HG03520 (cell line): ENCODE measurements at regions not wholly inside any gene's neighbourhood (a gene's known extent, or its start where the extent isn't known, plus 50 kb on each side); places are given as distances from the start of the nearest gene placed in this dataset.

Experiments
- ATAC-seq: cut with Tn5 transposase; IDR thresholded peaks from one replicate; pipeline ENCODE4 v1.9.1; 2021; ENCODE audit warnings: mild to moderate bottlenecking, moderate library complexity; ENCODE audit not compliant: unreplicated experiment

DNA sequence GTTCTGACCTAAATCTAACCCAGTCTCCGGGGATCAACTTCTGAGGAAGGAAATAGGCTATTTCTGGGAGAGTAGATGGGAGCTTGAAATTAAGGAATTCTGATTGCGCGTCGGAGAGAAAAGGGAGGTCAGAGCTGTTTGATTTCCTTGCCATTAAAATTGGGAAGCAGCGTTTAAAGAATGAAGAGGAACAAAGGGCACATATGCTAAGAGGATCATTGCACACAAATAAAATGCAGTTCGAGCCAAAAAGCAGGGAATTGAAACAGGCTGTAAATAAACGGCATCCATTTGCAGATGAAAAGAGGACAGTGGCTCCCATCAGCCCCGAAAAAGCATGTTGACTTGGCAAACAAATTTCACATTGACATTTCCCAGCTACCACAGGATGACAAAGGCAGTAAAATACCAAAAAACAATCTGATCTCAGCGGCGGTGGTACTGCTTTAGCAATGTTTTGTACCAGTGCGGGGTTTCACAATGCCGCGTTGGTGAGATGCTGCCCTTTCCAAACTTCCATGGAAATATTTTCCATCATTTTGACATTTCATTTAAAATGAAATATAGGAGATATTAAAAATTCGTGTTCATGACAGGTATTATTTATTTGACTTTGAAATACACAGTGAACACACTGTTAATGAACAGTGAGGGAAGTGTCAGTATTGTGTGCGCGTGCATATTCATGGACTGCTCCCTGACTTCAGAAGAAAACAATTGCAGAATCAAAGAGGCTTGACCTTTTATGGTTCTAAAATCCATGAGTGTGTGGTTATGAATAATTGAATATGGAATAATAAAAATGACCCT, 108.8 kb downstream of the SQOR start:
- no peak for ATAC-seq

DNA sequence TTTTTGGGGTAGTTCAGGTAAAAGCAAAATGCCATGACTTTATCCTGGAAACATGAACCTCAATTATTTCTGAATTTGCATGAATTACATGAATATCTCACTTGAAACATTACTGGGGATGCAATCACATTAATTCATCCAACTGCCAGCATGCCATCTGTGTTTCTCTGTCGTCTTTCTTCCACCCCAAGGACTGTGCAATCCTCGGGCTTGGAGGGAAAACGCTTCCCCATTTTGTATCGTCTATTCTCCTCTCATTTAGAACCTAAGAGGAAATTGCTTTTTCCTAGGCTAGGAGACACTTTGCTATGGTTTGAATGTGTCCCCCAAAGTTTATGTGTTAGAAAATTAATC, 109.4 kb downstream of the SQOR start:
- ATAC-seq, result no peak

DNA sequence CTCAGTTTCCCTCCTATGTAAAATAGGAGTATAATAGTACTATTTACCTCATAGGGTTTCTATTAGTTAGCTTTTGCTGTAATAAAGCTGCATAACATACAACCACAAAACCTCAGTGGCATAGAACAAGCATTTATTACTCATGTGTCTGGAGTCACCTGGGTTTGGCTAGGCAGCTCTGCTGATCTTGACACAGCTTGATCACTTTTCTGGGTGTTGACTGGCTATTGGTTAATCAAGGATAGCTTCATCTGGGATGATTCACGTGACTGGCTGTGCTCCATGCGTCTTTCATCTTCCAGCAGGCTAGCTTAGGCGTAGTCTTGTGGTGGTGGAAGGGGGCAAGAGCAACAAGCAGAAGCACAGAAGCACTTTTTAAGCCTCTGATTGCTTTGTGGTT, 112.6 kb downstream of the SQOR start:
- ATAC-seq, result no peak

- ATAC-seq, result no peak
Measured at GRCh38 chr15:45751629-45752028, 116.8 kb downstream of the SQOR start.

- ATAC-seq, result no peak
Measured at GRCh38 chr15:45759936-45760335, 125.1 kb downstream of the SQOR start.

DNA sequence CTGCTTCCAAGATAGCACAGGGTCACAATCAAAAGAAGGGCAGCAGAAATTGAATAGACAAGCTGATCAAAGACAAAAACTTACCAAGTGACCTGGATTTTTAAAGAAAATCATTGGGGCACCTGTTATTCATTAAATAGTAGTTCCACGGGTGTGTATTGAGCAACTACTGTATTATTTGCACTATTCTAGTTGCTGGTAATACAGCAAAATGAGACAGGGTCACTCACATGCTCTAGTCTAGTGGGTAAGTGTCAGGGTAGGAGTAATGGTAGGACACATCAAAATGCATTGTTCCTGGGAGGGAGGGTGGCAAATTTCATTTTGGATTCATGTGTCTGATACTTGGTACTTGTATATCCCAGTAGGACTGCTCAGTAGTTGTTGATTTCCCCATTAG, 127.9 kb downstream of the SQOR start:
- no peak for ATAC-seq

DNA sequence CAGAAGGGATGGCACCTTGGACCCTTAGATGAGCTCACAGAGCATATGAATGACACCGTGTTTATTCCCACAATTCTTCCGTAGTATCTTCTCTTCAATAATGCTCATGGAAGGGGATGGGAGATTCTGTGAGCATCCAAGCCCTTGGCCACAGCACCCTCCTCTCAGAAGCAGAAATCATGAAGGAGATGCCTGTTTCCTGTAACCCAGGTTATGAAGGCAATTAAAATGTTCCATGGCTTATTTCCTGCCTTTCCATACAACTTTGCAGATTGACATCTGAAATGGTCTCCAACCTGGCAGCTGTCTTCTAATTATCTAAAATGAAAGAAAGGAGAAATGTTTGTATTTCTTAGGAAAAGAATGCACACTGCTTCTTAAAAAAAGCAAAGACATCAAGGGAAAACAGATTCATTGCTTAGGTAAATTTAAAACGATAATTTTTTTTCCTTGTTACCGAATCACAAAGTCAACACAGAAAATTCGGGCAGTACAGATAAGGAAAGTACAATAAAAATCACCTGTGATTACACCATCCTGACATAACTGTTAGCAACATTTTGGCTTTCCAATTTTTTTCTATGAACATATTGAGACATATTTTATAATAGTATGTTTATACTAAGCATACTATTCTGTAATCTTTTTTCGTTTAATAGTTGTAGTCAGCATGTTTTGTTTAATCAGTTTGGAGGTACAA, 128.5 kb downstream of the SQOR start:
- no peak for ATAC-seq

DNA sequence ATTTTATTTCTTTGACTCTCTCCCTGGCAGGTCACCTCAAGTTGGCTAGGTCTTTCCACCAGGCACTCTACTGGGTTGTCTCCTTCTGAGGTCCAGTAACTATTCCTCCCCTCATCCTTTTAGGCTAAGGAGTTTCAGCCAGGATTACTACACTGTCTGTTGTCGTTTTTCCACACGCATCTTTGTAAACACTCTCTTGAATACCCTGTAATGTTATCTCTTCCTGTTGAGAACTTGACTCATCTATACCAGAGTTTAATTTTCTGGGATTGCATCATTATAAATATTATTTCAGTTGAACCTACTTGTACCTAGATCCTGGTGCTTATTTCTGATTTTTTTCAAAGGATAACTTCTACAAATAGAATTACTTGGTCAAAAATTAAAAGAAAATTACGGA, 138.3 kb downstream of the SQOR start:
- ATAC-seq, result no peak

- ATAC-seq, result no peak
Measured at GRCh38 chr15:45776772-45777171, 141.9 kb downstream of the SQOR start.

GRCh38 chr15:45777781-45778180, 143.0 kb downstream of the SQOR start:
- ATAC-seq, result no peak

GRCh38 chr15:45780352-45780751, 145.5 kb downstream of the SQOR start:
- ATAC-seq, result no peak

- ATAC-seq, result no peak
Measured at GRCh38 chr15:45784656-45785055, 149.8 kb downstream of the SQOR start.

- ATAC-seq, result no peak
Measured at GRCh38 chr15:45785897-45786296, 151.1 kb downstream of the SQOR start.

GRCh38 chr15:45790325-45790943, 155.6 kb downstream of the SQOR start:
- no peak for ATAC-seq

GRCh38 chr15:45794304-45794703, 159.5 kb downstream of the SQOR start:
- ATAC-seq, result no peak

GRCh38 chr15:45794712-45795439, 160.0 kb downstream of the SQOR start:
- ATAC-seq, result peak; percentile 48

- no peak for ATAC-seq
Measured at GRCh38 chr15:45795440-45796069, 160.7 kb downstream of the SQOR start.

DNA sequence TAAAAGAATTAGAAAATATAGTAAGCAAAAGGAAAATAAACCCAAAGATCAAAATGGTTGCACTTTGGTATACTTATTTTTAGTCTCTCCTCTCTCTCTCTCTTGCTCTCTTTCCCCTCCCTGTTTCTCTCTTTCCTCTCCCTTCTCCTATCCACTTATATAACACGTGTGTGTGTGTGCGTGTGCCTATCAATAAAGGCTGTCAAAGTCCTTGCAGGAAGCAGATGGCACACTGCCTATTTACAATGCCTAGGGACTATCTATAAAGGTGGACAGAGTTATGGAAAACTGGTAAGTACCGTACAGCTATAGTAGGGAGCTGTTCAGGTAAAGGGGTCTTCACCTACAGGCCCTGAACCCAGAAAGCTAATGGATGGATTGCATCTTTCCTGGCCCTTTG, 161.6 kb downstream of the SQOR start:
- no peak for ATAC-seq

DNA sequence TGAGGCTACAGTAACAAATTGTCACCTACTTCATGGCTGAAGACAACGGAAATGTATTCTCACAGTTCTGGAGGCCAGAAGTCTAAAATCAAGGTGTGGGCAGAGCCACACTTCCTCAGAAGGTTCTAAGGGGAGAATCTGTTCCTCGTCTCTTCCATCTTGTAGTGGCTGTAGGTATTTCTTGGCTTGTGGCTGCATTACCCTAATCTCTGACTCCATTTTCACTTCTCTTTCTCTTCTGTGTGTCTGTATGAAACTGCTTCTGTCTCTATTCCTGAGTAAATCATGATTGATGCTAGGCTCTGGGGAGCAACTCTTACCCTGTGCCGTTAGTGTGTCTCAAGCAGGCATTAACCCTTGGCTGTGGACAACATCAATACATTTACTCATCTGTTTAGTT, 164.7 kb downstream of the SQOR start:
- ATAC-seq, result peak; percentile 71

GRCh38 chr15:45801543-45801942, 166.7 kb downstream of the SQOR start:
- no peak for ATAC-seq

GRCh38 chr15:45802140-45802539, 167.3 kb downstream of the SQOR start:
- no peak for ATAC-seq
